Esophagus squamous epithelium (tissue), 4 donors: ENCODE measurements at regions not wholly inside any gene's neighbourhood (a gene's known extent, or its start where the extent isn't known, plus 50 kb on each side); places are given as distances from the start of the nearest gene placed in this dataset.

ENCODE experiments used
- CTCF ChIP-seq, 6 experiments: fragments of 450-650 bp in 4 of 6; fragments of 200-600 bp in 2 of 6; sonication (generic) in 2 of 6; IDR thresholded peaks; one replicate each; pipeline ENCODE4 v1.5.1; 2016 to 2019; ENCODE audit warnings: antibody characterized with exemption in 6 of 6, mild to moderate bottlenecking in 4 of 6, moderate library complexity in 4 of 6
- POLR2A ChIP-seq, 4 donors: fragments of 450-650 bp; IDR thresholded peaks; one replicate each; pipeline ENCODE4 v1.6.1; 2017; ENCODE audit warnings: antibody characterized with exemption in 4 of 4, mild to moderate bottlenecking in 4 of 4, moderate library complexity in 3 of 4

- TF ChIP-seq CTCF (IDR thresholded peaks at IDR 0.05) (no peak), POLR2A (IDR thresholded peaks at IDR 0.05) (no peak)
Measured at GRCh38 chr11:133726542-133726941, 118.8 kb downstream of the SPATA19 start.
